IPS-NIHi7 (cell line): ENCODE measurements at regions not wholly inside any gene's neighbourhood (a gene's known extent, or its start where the extent isn't known, plus 50 kb on each side); places are given as distances from the start of the nearest gene placed in this dataset.

Experiments
- DNase-seq: peaks from one replicate; pipeline ENCODE4 v3.0.0; 2012; ENCODE audit warnings: mixed read lengths; ENCODE audit errors: extremely low spot score

- DNase-seq = no peak
These were observed 61.3 kb upstream of the HDAC4 start for GRCh38 chr2:239462191-239462515.

GRCh38 chr2:239461291-239462190 is 60.7 kb upstream of the HDAC4 start:
- DNase-seq = no peak

- DNase-seq = no peak
These were observed 60.0 kb upstream of the HDAC4 start for GRCh38 chr2:239460780-239461179.

- no peak for DNase-seq
These were observed 58.8 kb upstream of the HDAC4 start for GRCh38 chr2:239459606-239460005.

GRCh38 chr2:239459056-239459455 is 58.2 kb upstream of the HDAC4 start:
- no peak for DNase-seq

GRCh38 chr2:239457586-239458445 is 57.0 kb upstream of the HDAC4 start:
- DNase-seq = no peak

GRCh38 chr2:239456940-239457339 is 56.1 kb upstream of the HDAC4 start:
- DNase-seq = no peak

GRCh38 chr2:239455436-239456203 is 54.8 kb upstream of the HDAC4 start:
- no peak for DNase-seq

- no peak for DNase-seq
These were observed 53.7 kb upstream of the HDAC4 start for GRCh38 chr2:239454507-239454906.
